Breast epithelium (tissue), 4 donors: ENCODE measurements at regions not wholly inside any gene's neighbourhood (a gene's known extent, or its start where the extent isn't known, plus 50 kb on each side); places are given as distances from the start of the nearest gene placed in this dataset.

ENCODE experiments used
- DNase-seq, 2 donors: peaks; one replicate each; pipeline ENCODE4 v3.0.0-alpha.2; 2019; ENCODE audit warnings: low spot score in 2 of 2
- H3K27ac ChIP-seq, 2 donors: fragments of 200-600 bp; sonication (generic) in 1 of 2; one replicate each; pipeline ENCODE4 v1.5.1; 2016 to 2019; ENCODE audit warnings: mild to moderate bottlenecking in 1 of 2
- H3K27me3 ChIP-seq, 2 donors: fragments of 200-600 bp; sonication (generic) in 1 of 2; one replicate each; pipeline versions ENCODE4 v1.5.1 to v1.6.0; 2017 to 2019; ENCODE audit warnings: control low read depth in 1 of 2, mild to moderate bottlenecking in 1 of 2
- H3K36me3 ChIP-seq: fragments of 200-600 bp; one replicate; pipeline ENCODE4 v1.5.1; 2019
- H3K4me1 ChIP-seq, 2 donors: fragments of 200-600 bp; sonication (generic); one replicate each; pipeline ENCODE4 v1.5.1; 2016 to 2019; ENCODE audit warnings: control low read depth in 1 of 2
- H3K4me3 ChIP-seq, 3 donors: fragments of 200-600 bp; sonication (generic); 1 replicate in 2 of 3; 2 replicates in 1 of 3; pipeline ENCODE4 v1.5.1; 2016 to 2019; ENCODE audit warnings: mild to moderate bottlenecking in 3 of 3, moderate library complexity in 2 of 3
- H3K9me3 ChIP-seq, 2 donors: fragments of 200-600 bp; sonication (generic) in 1 of 2; one replicate each; pipeline ENCODE4 v1.5.1; 2016 to 2019; ENCODE audit warnings: control low read depth in 1 of 2
- CTCF ChIP-seq, 3 donors: fragments of 450-650 bp; IDR thresholded peaks; one replicate each; pipeline ENCODE4 v1.5.1; 2016 to 2017; ENCODE audit warnings: antibody characterized with exemption in 3 of 3, mild to moderate bottlenecking in 3 of 3, moderate library complexity in 3 of 3
- POLR2A ChIP-seq: fragments of 450-650 bp; IDR thresholded peaks from one replicate; pipeline ENCODE4 v1.6.1; 2016; ENCODE audit warnings: antibody characterized with exemption, mild to moderate bottlenecking, moderate library complexity
- POLR2AphosphoS5 ChIP-seq, 3 donors: sonication (generic); formaldehyde crosslinking; IDR thresholded peaks; one replicate each; pipeline ENCODE4 v1.6.1; 2017; ENCODE audit warnings: antibody characterized with exemption in 3 of 3
- intact Hi-C: fragments of 100-400 bp; cut with DNase I; formaldehyde crosslinking; loops from one replicate; pipeline ENCODE4 v1.15.1; 2023; ENCODE audit warnings: low total_unique reads

- TF ChIP-seq POLR2A, result no peak
- no peak for TF ChIP-seq POLR2AphosphoS5 (IDR thresholded peaks at IDR 0.05)
- no peak for TF ChIP-seq CTCF (IDR thresholded peaks at IDR 0.05)
- no peaks in the 10 kb centered on the region for H3K9me3 ChIP-seq
- H3K4me3 ChIP-seq, result no peak overlapping the region
- H3K4me1 ChIP-seq, result peaks cover 0 to 12% of the 10 kb centered on the region in 2 donors
- intact Hi-C loops, result no loop called here
- H3K27me3 ChIP-seq, result no peaks in the 10 kb centered on the region
- no peak overlapping the region for H3K27ac ChIP-seq
- no peaks in the 10 kb centered on the region for H3K36me3 ChIP-seq
- no peak for DNase-seq
Measured at GRCh38 chr12:68403711-68404110, 71.5 kb upstream of the MDM1 start.

- Histone ChIP-seq H3K4me1 (peaks cover 0 to 12% of the 10 kb centered on the region in 2 donors), H3K27ac (peak overlapping the region; percentile 82 to 86), H3K4me3 (no peak overlapping the region), H3K27me3 (no peaks in the 10 kb centered on the region), H3K36me3 (no peaks in the 10 kb centered on the region), H3K9me3 (no peaks in the 10 kb centered on the region)
- no peak for DNase-seq
- TF ChIP-seq POLR2AphosphoS5 (IDR thresholded peaks at IDR 0.05) (no peak), POLR2A (no peak), CTCF (IDR thresholded peaks at IDR 0.05) (no peak)
- intact Hi-C loops, result no loop called here
Measured at GRCh38 chr12:68405343-68405781, 73.2 kb upstream of the MDM1 start.

GRCh38 chr12:68406134-68406576, 74.0 kb upstream of the MDM1 start:
- intact Hi-C loops, result no loop called here
- Histone ChIP-seq H3K27me3 (no peaks in the 10 kb centered on the region), H3K4me1 (peaks cover 0 to 12% of the 10 kb centered on the region in 2 donors), H3K27ac (peak overlapping the region; percentile 82 to 86), H3K4me3 (peak overlapping the region in 2 of 3 donors; percentile 5 to 30), H3K36me3 (no peaks in the 10 kb centered on the region), H3K9me3 (no peaks in the 10 kb centered on the region)
- TF ChIP-seq POLR2A (no peak), CTCF (IDR thresholded peaks at IDR 0.05) (peak; percentile 30 to 46 (median 42)), POLR2AphosphoS5 (IDR thresholded peaks at IDR 0.05) (peak; percentile 55 to 88 (median 86))
- DNase-seq, result peak; percentile 87 to 92

- no peaks in the 10 kb centered on the region for H3K27me3 ChIP-seq
- DNase-seq, result no peak
- H3K36me3 ChIP-seq, result no peaks in the 10 kb centered on the region
- peak overlapping the region; percentile 64 to 82 for H3K27ac ChIP-seq
- TF ChIP-seq CTCF (IDR thresholded peaks at IDR 0.05), result no peak
- TF ChIP-seq POLR2A, result no peak
- no peak for TF ChIP-seq POLR2AphosphoS5 (IDR thresholded peaks at IDR 0.05)
- intact Hi-C loops, result no loop called here
- no peak overlapping the region for H3K4me3 ChIP-seq
- no peaks in the 10 kb centered on the region for H3K9me3 ChIP-seq
- peaks cover 0 to 12% of the 10 kb centered on the region in 2 donors for H3K4me1 ChIP-seq
Measured at GRCh38 chr12:68406911-68407310, 74.7 kb upstream of the MDM1 start.

GRCh38 chr12:68410018-68410660, 78.0 kb upstream of the MDM1 start:
- H3K4me1 ChIP-seq, result peaks cover 0 to 10% of the 10 kb centered on the region in 2 donors
- intact Hi-C loops, result no loop called here
- no peak overlapping the region for H3K27ac ChIP-seq
- no peaks in the 10 kb centered on the region for H3K36me3 ChIP-seq
- no peaks in the 10 kb centered on the region for H3K9me3 ChIP-seq
- DNase-seq, result no peak
- no peak overlapping the region for H3K4me3 ChIP-seq
- no peaks in the 10 kb centered on the region for H3K27me3 ChIP-seq
- TF ChIP-seq POLR2A, result no peak
- TF ChIP-seq POLR2AphosphoS5 (IDR thresholded peaks at IDR 0.05), result no peak
- no peak for TF ChIP-seq CTCF (IDR thresholded peaks at IDR 0.05)
